GM19035 (cell line): ENCODE measurements at regions not wholly inside any gene's neighbourhood (a gene's known extent, or its start where the extent isn't known, plus 50 kb on each side); places are given as distances from the start of the nearest gene placed in this dataset.

Experiments used
- ATAC-seq: cut with Tn5 transposase; IDR thresholded peaks from one replicate; pipeline ENCODE4 v1.9.1; 2021; ENCODE audit not compliant: unreplicated experiment

GRCh38 chr2:176753205-176753604 lies 459.4 kb upstream of the HNRNPA3 start:
- ATAC-seq, result no peak

DNA sequence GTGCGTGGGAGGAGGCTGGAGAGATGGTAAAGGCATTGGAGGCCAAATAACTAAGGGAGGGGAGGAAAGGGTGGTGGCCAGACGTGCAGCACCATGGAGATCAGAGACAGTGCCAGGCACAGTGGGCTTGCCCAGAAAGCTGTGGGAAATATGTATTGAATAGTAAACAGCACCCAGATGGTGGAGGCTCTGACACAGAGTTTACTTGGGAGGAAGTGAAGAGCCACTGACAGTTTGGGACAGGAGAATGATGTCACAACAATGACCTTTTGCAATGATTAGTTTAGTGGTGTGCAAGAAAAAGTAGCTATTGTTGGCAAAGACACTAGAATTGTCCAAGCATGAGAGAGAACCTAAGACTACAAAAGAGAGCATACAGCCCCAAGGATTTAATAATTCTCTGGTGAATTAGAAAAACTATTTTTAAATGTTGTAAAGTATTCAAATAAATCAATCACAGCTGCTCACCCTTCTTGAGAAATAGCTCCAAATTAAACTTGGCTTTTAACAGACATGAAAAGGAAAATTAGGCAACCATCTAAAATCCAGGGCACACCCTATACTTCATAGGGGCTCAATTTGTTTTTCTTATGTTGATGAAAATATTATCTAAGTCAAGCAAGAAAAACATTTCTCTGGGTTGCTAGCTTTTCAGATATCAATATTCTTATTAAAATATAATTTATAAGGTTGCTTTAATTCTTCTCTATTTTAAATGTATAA lies 458.7 kb upstream of the HNRNPA3 start:
- no peak for ATAC-seq

DNA sequence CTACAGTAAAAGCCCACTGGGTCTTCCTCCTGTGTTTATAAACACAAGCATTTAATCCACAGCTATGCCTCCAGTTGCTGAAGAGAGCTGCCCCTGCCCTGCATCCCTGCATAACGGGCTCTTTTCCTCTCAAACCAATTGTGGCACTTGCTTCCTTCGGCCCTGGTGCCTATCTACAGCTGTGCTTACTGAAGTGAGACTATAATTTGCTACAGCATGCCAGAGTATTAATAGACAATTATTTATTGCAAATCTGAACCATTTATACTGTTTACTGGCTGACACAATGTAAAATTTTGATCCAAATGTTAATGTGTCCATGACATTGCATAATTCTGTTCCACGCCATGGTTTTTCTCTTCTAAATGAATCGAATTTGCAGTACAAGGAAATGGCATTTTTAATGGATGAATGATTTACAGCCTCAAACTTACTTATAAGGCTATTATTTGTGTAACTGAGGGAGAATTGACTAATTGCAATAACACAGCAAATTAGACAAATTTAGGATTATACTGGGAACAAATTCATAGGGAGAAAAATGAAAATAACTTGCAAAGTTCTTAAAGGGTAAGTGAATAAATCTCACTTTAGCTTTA lies 457.0 kb upstream of the HNRNPA3 start:
- no peak for ATAC-seq

GRCh38 chr2:176758426-176758825 lies 454.2 kb upstream of the HNRNPA3 start:
- ATAC-seq, result no peak

GRCh38 chr2:176760439-176760838 lies 452.2 kb upstream of the HNRNPA3 start:
- no peak for ATAC-seq

GRCh38 chr2:176763130-176763529 lies 449.5 kb upstream of the HNRNPA3 start:
- no peak for ATAC-seq

GRCh38 chr2:176763851-176764404 lies 448.7 kb upstream of the HNRNPA3 start:
- ATAC-seq, result peak; percentile 71

- ATAC-seq, result no peak
Observed at GRCh38 chr2:176764921-176765320, 447.7 kb upstream of the HNRNPA3 start.

GRCh38 chr2:176766005-176766404 lies 446.6 kb upstream of the HNRNPA3 start:
- no peak for ATAC-seq

GRCh38 chr2:176768185-176768584 lies 444.4 kb upstream of the HNRNPA3 start:
- no peak for ATAC-seq

GRCh38 chr2:176769021-176769420 lies 443.6 kb upstream of the HNRNPA3 start:
- no peak for ATAC-seq

DNA sequence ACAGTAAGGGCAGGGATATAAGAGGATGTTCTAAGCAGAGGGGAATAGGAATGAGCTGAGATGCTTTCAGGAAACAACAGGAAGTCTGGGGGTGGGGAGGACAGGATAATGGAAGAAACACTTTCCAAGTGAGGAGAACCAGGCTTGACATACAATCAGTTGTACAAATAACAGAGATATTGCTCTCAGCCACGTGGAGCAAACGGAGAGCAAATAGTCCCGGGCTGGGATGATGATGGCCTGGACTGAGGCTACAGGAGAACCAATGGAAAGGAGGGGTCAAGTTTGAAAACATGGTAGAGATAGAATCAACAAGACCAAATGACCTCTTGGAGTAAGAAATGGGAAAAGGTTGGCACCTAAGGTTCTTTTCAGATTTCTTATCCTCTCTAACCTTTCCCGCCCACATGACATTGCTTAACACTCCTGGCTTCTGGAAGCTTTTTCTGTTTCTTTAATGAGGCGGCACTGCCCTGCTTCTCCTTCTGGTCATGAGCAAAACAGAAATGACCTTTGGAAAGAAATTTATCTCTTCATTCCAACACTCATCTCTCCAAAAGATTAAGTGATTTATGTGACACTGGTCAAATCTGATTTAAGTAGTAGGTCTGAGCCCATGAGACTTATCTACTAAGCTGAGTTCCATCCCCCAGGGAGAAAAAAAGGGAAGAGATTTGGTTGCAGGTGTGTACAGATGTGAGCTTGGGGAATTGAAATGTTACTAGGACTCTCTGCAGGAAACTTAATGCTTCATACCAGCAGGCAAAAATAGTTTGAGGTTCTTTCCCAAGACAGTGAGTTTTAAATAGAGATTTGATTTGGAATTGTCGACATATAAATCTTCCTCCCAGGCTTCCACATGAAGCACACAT lies 442.9 kb upstream of the HNRNPA3 start:
- ATAC-seq, result no peak

DNA sequence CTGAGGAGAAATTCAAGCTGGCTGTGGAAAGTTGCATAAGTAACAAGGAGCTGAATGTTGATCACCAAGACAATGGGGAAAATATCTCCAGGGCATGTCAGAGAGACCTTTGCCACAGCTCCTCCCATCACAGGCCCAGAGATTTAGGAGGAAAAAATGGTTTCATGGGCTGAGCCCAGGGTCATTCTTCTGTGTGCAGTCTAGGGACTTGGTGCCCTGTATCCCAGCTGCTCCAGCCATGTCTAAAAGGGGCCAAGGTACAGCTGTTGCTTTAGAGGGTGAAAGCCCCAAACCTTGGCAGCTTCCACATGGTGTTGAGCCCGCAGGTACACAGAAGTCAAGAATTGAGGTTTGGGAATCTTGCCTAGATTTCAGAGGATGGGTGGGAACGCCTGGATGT lies 439.8 kb upstream of the HNRNPA3 start:
- no peak for ATAC-seq

- no peak for ATAC-seq
Observed at GRCh38 chr2:176774766-176775451, 437.7 kb upstream of the HNRNPA3 start.

- no peak for ATAC-seq
Observed at GRCh38 chr2:176777262-176777661, 435.3 kb upstream of the HNRNPA3 start.

GRCh38 chr2:176779917-176780316 lies 432.7 kb upstream of the HNRNPA3 start:
- no peak for ATAC-seq

DNA sequence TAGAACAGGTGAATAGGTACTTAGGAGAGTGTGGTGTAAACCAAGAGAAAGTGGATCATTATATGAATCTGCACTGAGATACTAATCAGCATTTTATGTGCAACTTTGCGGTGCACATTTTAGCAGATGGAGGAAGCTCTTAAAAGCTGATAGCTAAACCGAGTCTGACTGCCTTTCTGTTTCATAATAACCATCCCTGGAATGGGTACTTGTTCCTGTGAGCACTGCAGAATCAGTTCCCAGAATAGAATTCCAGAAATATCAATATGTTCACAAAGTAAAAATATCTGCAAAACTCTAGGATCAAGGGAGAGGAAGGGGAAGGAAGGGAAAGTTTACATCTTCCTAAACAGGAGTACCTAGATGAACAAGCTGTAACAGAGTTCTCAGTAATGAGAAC lies 432.2 kb upstream of the HNRNPA3 start:
- ATAC-seq, result no peak

DNA sequence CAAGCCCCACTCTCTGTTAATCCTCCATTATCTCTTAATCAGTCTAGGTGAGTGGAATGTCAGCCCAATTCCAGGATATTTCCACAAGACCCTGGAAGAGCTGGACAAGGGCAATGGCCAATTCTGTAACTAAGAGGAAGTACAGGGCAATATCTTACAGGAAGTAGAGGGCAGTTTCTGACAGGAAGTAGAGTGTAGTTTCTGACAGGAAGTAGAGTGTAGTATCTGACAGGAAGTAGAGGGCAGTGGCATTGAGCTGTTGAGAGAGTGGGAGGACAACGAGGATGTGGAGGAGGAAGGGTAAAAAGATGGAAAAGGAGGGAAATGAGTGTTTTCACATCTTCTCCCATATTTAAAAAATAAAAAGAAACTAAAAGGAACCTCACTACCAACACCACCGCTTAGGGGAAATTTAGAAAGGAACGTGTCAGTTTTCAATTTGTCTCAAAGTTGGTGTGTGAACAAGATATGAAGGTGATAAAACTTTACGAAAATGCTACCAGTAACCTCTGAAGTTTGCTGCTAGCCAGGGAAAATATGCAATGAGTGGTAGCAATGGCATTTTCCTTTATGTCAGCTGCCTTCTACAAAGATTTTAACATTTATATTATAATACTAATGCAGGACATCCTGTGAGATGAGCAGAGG lies 430.9 kb upstream of the HNRNPA3 start:
- ATAC-seq, result no peak

DNA sequence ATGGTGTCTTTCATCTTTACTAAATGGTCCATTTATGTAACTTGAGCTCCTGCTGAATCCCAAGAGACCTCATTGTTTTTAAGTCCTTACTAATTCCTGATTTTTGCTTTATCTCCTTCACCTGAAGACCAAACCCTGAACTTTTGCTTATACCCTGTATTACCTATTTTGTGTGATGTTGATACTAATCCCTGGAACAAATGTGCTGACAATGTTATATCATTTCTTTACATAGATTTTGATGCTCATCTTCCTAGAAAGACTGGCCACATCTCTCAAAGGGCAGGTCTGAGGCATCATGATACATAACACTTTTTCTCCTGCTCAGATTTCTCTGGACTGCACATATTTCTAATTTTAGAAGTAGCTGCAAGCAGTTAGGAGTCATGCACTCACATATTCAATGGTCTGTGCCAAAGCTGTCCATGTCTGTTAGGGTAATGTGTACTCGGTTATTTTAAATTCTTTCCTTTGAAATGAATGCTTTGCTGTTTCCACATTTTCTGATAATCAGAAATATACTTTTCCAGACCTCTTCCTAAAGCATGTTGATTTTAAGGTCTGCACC lies 427.9 kb upstream of the HNRNPA3 start:
- ATAC-seq, result no peak

DNA sequence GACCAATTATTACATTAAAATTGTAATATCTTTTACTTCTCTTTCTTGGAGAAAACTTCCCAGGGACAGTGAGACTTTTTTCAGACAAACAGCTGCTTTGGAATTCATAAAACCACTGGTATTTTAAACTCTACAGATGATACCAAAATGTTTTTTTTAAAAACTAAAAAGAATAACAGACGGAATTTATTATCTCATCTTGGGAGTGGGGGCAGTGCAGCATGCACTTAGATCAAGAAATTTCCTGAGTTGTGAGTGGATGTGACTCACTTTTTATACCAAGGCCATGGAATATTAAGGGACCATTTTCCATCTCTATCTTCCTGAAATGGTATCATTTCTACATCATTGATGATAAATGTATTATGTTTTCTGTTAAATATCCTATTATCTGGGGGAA lies 422.8 kb upstream of the HNRNPA3 start:
- no peak for ATAC-seq
